ENCODE measurements at regions not wholly inside any gene's neighbourhood (a gene's known extent, or its start where the extent isn't known, plus 50 kb on each side); places are given as distances from the start of the nearest gene placed in this dataset.

- no peak for DNase-seq
Observed at GRCh38 chr9:121550041-121550440, 50.4 kb upstream of the GGTA1 start.

- peak; percentile 60 for DNase-seq
Observed at GRCh38 chr9:121550569-121551512, 51.2 kb upstream of the GGTA1 start.

GRCh38 chr9:121551985-121552753 lies 52.5 kb upstream of the GGTA1 start:
- DNase-seq, result no peak

- no peak for DNase-seq
Observed at GRCh38 chr9:121556082-121556481, 56.4 kb upstream of the GGTA1 start.

- DNase-seq, result no peak
Observed at GRCh38 chr9:121556580-121556979, 56.9 kb upstream of the GGTA1 start.

GRCh38 chr9:121557581-121558447 lies 58.2 kb upstream of the GGTA1 start:
- DNase-seq, result no peak

GRCh38 chr9:121558473-121558872 lies 58.8 kb upstream of the GGTA1 start:
- DNase-seq, result no peak

GRCh38 chr9:121559183-121559582 lies 59.5 kb upstream of the GGTA1 start:
- DNase-seq, result no peak

GRCh38 chr9:121560921-121561320 lies 61.3 kb upstream of the GGTA1 start:
- DNase-seq, result no peak

GRCh38 chr9:121561385-121562222 lies 62.0 kb upstream of the GGTA1 start:
- DNase-seq, result no peak

GRCh38 chr9:121562301-121562700 lies 62.7 kb upstream of the GGTA1 start:
- no peak for DNase-seq

- DNase-seq, result no peak
Observed at GRCh38 chr9:121563425-121563824, 63.8 kb upstream of the GGTA1 start.

- DNase-seq, result no peak
Observed at GRCh38 chr9:121563881-121564460, 64.3 kb upstream of the GGTA1 start.

GRCh38 chr9:121564504-121565260 lies 65.0 kb upstream of the GGTA1 start:
- peak; percentile 9 for DNase-seq

GRCh38 chr9:121566481-121567465 lies 67.1 kb upstream of the GGTA1 start:
- DNase-seq, result no peak

GRCh38 chr9:121567500-121568342 lies 68.1 kb upstream of the GGTA1 start:
- DNase-seq, result no peak

- no peak for DNase-seq
Observed at GRCh38 chr9:121568343-121569265, 69.0 kb upstream of the GGTA1 start.

Measured in NCI-H1417 treated with DMSO at 0.1 percent for 48 hours (cell line).